ENCODE measurements at regions not wholly inside any gene's neighbourhood (a gene's known extent, or its start where the extent isn't known, plus 50 kb on each side); places are given as distances from the start of the nearest gene placed in this dataset.

GRCh38 chr16:8398548-8398947 is 191.8 kb downstream of the TMEM114 start:
- TF ChIP-seq POLR2A (IDR thresholded peaks at IDR 0.05) = no peak
- H3K36me3 ChIP-seq = no peaks in the 10 kb centered on the region
- no peak overlapping the region for H3K4me3 ChIP-seq
- H3K27ac ChIP-seq = no peak overlapping the region
- DNase-seq (ENCODE audit: extremely low spot score in 2 of 2) = no peak
- no peaks in the 10 kb centered on the region for H3K27me3 ChIP-seq
- H3K9me3 ChIP-seq = no peaks in the 10 kb centered on the region
- no peaks in the 10 kb centered on the region for H3K4me1 ChIP-seq
- intact Hi-C loops (cut with DNase I) = no loop called here

- H3K36me3 ChIP-seq = no peaks in the 10 kb centered on the region
- H3K4me3 ChIP-seq = no peak overlapping the region
- no peak overlapping the region for H3K27ac ChIP-seq
- H3K4me1 ChIP-seq = no peaks in the 10 kb centered on the region
- no peaks in the 10 kb centered on the region for H3K9me3 ChIP-seq
- intact Hi-C loops (cut with DNase I) = no loop called here
- TF ChIP-seq POLR2A (IDR thresholded peaks at IDR 0.05) = no peak
- H3K27me3 ChIP-seq = no peaks in the 10 kb centered on the region
- DNase-seq (ENCODE audit: extremely low spot score in 2 of 2) = no peak
These were observed 193.1 kb downstream of the TMEM114 start for GRCh38 chr16:8397223-8397622.

GRCh38 chr16:8396463-8396862 is 193.8 kb downstream of the TMEM114 start:
- Histone ChIP-seq H3K36me3 (no peaks in the 10 kb centered on the region), H3K4me1 (no peaks in the 10 kb centered on the region), H3K4me3 (no peak overlapping the region), H3K9me3 (no peaks in the 10 kb centered on the region), H3K27me3 (no peaks in the 10 kb centered on the region), H3K27ac (no peak overlapping the region)
- TF ChIP-seq POLR2A (IDR thresholded peaks at IDR 0.05) = no peak
- TF ChIP-seq, protein P1, sequence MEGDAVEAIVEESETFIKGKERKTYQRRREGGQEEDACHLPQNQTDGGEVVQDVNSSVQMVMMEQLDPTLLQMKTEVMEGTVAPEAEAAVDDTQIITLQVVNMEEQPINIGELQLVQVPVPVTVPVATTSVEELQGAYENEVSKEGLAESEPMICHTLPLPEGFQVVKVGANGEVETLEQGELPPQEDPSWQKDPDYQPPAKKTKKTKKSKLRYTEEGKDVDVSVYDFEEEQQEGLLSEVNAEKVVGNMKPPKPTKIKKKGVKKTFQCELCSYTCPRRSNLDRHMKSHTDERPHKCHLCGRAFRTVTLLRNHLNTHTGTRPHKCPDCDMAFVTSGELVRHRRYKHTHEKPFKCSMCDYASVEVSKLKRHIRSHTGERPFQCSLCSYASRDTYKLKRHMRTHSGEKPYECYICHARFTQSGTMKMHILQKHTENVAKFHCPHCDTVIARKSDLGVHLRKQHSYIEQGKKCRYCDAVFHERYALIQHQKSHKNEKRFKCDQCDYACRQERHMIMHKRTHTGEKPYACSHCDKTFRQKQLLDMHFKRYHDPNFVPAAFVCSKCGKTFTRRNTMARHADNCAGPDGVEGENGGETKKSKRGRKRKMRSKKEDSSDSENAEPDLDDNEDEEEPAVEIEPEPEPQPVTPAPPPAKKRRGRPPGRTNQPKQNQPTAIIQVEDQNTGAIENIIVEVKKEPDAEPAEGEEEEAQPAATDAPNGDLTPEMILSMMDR (IDR thresholded peaks at IDR 0.05) = no peak
- intact Hi-C loops (cut with DNase I) = no loop called here
- DNase-seq (ENCODE audit: extremely low spot score in 2 of 2) = no peak

- TF ChIP-seq, protein P1 (IDR thresholded peaks at IDR 0.05) = no peak
- TF ChIP-seq POLR2A (IDR thresholded peaks at IDR 0.05) = no peak
- TF ChIP-seq POLR2AphosphoS5 (IDR thresholded peaks at IDR 0.05; ENCODE audit: insufficient read depth in 1 of 2, low read depth in 1 of 2) = no peak
- no peaks in the 10 kb centered on the region for H3K27me3 ChIP-seq
- H3K4me3 ChIP-seq = no peak overlapping the region
- no peaks in the 10 kb centered on the region for H3K36me3 ChIP-seq
- intact Hi-C loops (cut with DNase I) = no loop called here
- no peak overlapping the region for H3K27ac ChIP-seq
- H3K4me1 ChIP-seq = no peaks in the 10 kb centered on the region
- H3K9me3 ChIP-seq = no peaks in the 10 kb centered on the region
- DNase-seq (ENCODE audit: extremely low spot score in 2 of 2) = no peak
These were observed 199.1 kb downstream of the TMEM114 start for GRCh38 chr16:8391257-8391656.

DNA sequence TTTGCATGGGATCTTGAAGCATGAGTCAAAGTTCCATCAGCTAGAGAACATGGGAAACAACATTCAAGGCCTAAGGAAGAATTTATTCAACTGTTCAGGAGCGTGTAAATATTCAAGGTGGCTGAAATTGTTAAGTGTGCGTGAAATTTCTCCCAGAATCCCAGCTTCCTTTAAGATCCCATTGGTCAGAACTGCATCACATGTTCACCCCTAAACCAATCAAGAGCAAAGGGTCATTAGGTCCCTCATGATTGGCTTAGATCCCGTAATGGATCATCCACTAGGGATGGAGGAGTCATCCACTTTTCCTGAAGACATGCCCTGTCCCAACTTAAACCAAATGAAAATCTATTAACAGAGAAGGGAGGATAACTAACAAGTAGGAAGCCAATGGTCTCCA is 201.6 kb downstream of the TMEM114 start:
- H3K27ac ChIP-seq = no peak overlapping the region
- no peaks in the 10 kb centered on the region for H3K4me1 ChIP-seq
- no peak for DNase-seq (ENCODE audit: extremely low spot score in 2 of 2)
- TF ChIP-seq POLR2AphosphoS5 (IDR thresholded peaks at IDR 0.05; ENCODE audit: insufficient read depth in 1 of 2, low read depth in 1 of 2) = no peak
- TF ChIP-seq, protein P1 (IDR thresholded peaks at IDR 0.05) = no peak
- TF ChIP-seq POLR2A (IDR thresholded peaks at IDR 0.05) = no peak
- no peaks in the 10 kb centered on the region for H3K36me3 ChIP-seq
- no peak overlapping the region for H3K4me3 ChIP-seq
- no peaks in the 10 kb centered on the region for H3K9me3 ChIP-seq
- H3K27me3 ChIP-seq = no peaks in the 10 kb centered on the region
- intact Hi-C loops (cut with DNase I) = no loop called here

DNA sequence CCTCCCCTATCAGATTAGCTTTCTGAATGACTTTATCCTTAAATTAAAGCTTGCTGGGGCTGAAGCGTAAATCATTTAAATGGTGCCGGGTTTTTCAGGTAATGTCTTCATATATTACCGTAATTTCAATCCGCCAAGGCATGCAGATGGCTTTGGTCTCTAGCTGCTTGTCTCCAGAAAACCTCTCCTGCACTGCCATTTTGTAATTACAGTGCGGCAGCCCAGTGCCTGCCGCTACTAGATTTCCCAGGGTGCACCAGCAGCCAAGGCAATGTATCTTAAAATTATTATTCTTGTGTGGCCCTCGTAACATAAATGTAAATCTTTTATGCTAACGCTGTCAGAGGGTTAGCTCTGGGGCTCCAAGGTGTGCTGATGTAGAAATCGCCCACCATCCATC is 208.5 kb downstream of the TMEM114 start:
- H3K36me3 ChIP-seq = no peaks in the 10 kb centered on the region
- H3K27ac ChIP-seq = no peak overlapping the region
- DNase-seq (ENCODE audit: extremely low spot score in 2 of 2) = no peak
- TF ChIP-seq POLR2AphosphoS5 (IDR thresholded peaks at IDR 0.05; ENCODE audit: insufficient read depth in 1 of 2, low read depth in 1 of 2) = no peak
- TF ChIP-seq, protein P1 (IDR thresholded peaks at IDR 0.05) = no peak
- TF ChIP-seq POLR2A (IDR thresholded peaks at IDR 0.05) = no peak
- H3K4me3 ChIP-seq = no peak overlapping the region
- no peaks in the 10 kb centered on the region for H3K4me1 ChIP-seq
- no peaks in the 10 kb centered on the region for H3K9me3 ChIP-seq
- H3K27me3 ChIP-seq = no peaks in the 10 kb centered on the region
- intact Hi-C loops (cut with DNase I) = no loop called here

Data from vagina (tissue), 2 donors.